ENCODE measurements at regions not wholly inside any gene's neighbourhood (a gene's known extent, or its start where the extent isn't known, plus 50 kb on each side); places are given as distances from the start of the nearest gene placed in this dataset.

GRCh38 chr5:97531549-97531948, 348.5 kb upstream of the RIOK2 start:
- no peaks in the 10 kb centered on the region for H3K4me1 ChIP-seq (ENCODE audit: control insufficient read depth in 1 of 2, insufficient read depth in 2 of 2, low read length in 2 of 2)
- no peak overlapping the region for H2BK120ac ChIP-seq (ENCODE audit: insufficient read depth, low read length, poor library complexity)
- no peak overlapping the region for H3K4me2 ChIP-seq (ENCODE audit: low read length)
- no peak overlapping the region for H4K91ac ChIP-seq (ENCODE audit: low read depth, low read length)
- no peaks in the 10 kb centered on the region for H3K9me3 ChIP-seq (ENCODE audit: insufficient read depth, low read depth, low read length)
- no peak overlapping the region for H3K9ac ChIP-seq (ENCODE audit: low read length)
- H3K36me3 ChIP-seq (ENCODE audit: control insufficient read depth in 1 of 2, insufficient read depth in 2 of 2, low read length in 2 of 2): no peaks in the 10 kb centered on the region
- no peaks in the 10 kb centered on the region for H3K79me2 ChIP-seq (ENCODE audit: control insufficient read depth, insufficient read depth, low read length, poor library complexity)
- no CpG with 5 or more reads among the region's 2 CpGs for WGBS (ENCODE audit: extremely low coverage, insufficient coverage, insufficient read length)
- no peaks in the 10 kb centered on the region for H3K27me3 ChIP-seq (ENCODE audit: insufficient read depth, low read length)
- H2BK5ac ChIP-seq (ENCODE audit: low read depth, low read length, poor library complexity): no peak overlapping the region
- H3K14ac ChIP-seq (ENCODE audit: low read length): no peak overlapping the region
- no peak overlapping the region for H4K12ac ChIP-seq (ENCODE audit: low read depth, low read length)
- no peak overlapping the region for H3K27ac ChIP-seq (ENCODE audit: low read depth, low read length)
- no peak for DNase-seq
- no peak overlapping the region for H3K18ac ChIP-seq (ENCODE audit: low read length)
- no peak overlapping the region for H2AK5ac ChIP-seq (ENCODE audit: low read length)
- H3K4ac ChIP-seq (ENCODE audit: low read depth, low read length): no peak overlapping the region
- no peaks in the 10 kb centered on the region for H3K79me1 ChIP-seq (ENCODE audit: low read length)
- H3K23ac ChIP-seq (ENCODE audit: low read length): no peak overlapping the region
- no peak overlapping the region for H3K4me3 ChIP-seq (ENCODE audit: low read depth, low read length)
- H2AFZ ChIP-seq (ENCODE audit: insufficient read depth, low read length, poor library complexity): no peak overlapping the region
- H4K8ac ChIP-seq (ENCODE audit: low read depth, low read length): no peak overlapping the region
- no peak overlapping the region for H2BK12ac ChIP-seq (ENCODE audit: low read length)

- Histone ChIP-seq H3K36me3 (ENCODE audit: control insufficient read depth in 1 of 2, insufficient read depth in 2 of 2, low read length in 2 of 2) (no peaks in the 10 kb centered on the region), H3K4ac (ENCODE audit: low read depth, low read length) (no peak overlapping the region), H4K8ac (ENCODE audit: low read depth, low read length) (no peak overlapping the region)
Observed at GRCh38 chr5:97534166-97534565, 351.1 kb upstream of the RIOK2 start.

GRCh38 chr5:97536683-97537082, 353.6 kb upstream of the RIOK2 start:
- Histone ChIP-seq H2BK120ac (ENCODE audit: insufficient read depth, low read length, poor library complexity) (no peak overlapping the region), H3K36me3 (ENCODE audit: control insufficient read depth in 1 of 2, insufficient read depth in 2 of 2, low read length in 2 of 2) (no peaks in the 10 kb centered on the region), H3K14ac (ENCODE audit: low read length) (no peak overlapping the region), H2BK5ac (ENCODE audit: low read depth, low read length, poor library complexity) (no peak overlapping the region), H3K4me1 (ENCODE audit: control insufficient read depth in 1 of 2, insufficient read depth in 2 of 2, low read length in 2 of 2) (no peaks in the 10 kb centered on the region), H2AFZ (ENCODE audit: insufficient read depth, low read length, poor library complexity) (no peak overlapping the region), H4K91ac (ENCODE audit: low read depth, low read length) (no peak overlapping the region), H3K4me3 (ENCODE audit: low read depth, low read length) (no peak overlapping the region), H3K79me2 (ENCODE audit: control insufficient read depth, insufficient read depth, low read length, poor library complexity) (no peaks in the 10 kb centered on the region), H3K79me1 (ENCODE audit: low read length) (no peaks in the 10 kb centered on the region), H3K27ac (ENCODE audit: low read depth, low read length) (no peak overlapping the region), H2AK5ac (ENCODE audit: low read length) (no peak overlapping the region), H3K18ac (ENCODE audit: low read length) (no peak overlapping the region), H2BK12ac (ENCODE audit: low read length) (no peak overlapping the region), H3K23ac (ENCODE audit: low read length) (no peak overlapping the region), H3K4ac (ENCODE audit: low read depth, low read length) (no peak overlapping the region), H4K8ac (ENCODE audit: low read depth, low read length) (no peak overlapping the region), H3K27me3 (ENCODE audit: insufficient read depth, low read length) (no peaks in the 10 kb centered on the region), H4K12ac (ENCODE audit: low read depth, low read length) (no peak overlapping the region), H3K9ac (ENCODE audit: low read length) (no peak overlapping the region), H3K9me3 (ENCODE audit: insufficient read depth, low read depth, low read length) (no peaks in the 10 kb centered on the region), H3K4me2 (ENCODE audit: low read length) (no peak overlapping the region)
- no peak for DNase-seq
- WGBS (ENCODE audit: extremely low coverage, insufficient coverage, insufficient read length): no CpG with 5 or more reads among the region's 1 CpG

More at GRCh38 chr5:97534166-97534565, 351.1 kb upstream of the RIOK2 start:
- Histone ChIP-seq H3K9me3 (ENCODE audit: insufficient read depth, low read depth, low read length) (no peaks in the 10 kb centered on the region), H3K79me1 (ENCODE audit: low read length) (no peaks in the 10 kb centered on the region), H3K79me2 (ENCODE audit: control insufficient read depth, insufficient read depth, low read length, poor library complexity) (no peaks in the 10 kb centered on the region), H3K14ac (ENCODE audit: low read length) (no peak overlapping the region), H2AK5ac (ENCODE audit: low read length) (no peak overlapping the region), H2AFZ (ENCODE audit: insufficient read depth, low read length, poor library complexity) (no peak overlapping the region), H3K9ac (ENCODE audit: low read length) (no peak overlapping the region), H2BK5ac (ENCODE audit: low read depth, low read length, poor library complexity) (no peak overlapping the region), H3K18ac (ENCODE audit: low read length) (no peak overlapping the region), H3K27ac (ENCODE audit: low read depth, low read length) (no peak overlapping the region), H3K4me3 (ENCODE audit: low read depth, low read length) (no peak overlapping the region), H4K12ac (ENCODE audit: low read depth, low read length) (no peak overlapping the region), H4K91ac (ENCODE audit: low read depth, low read length) (no peak overlapping the region), H3K4me2 (ENCODE audit: low read length) (no peak overlapping the region), H3K4me1 (ENCODE audit: control insufficient read depth in 1 of 2, insufficient read depth in 2 of 2, low read length in 2 of 2) (no peaks in the 10 kb centered on the region), H3K27me3 (ENCODE audit: insufficient read depth, low read length) (no peaks in the 10 kb centered on the region), H3K23ac (ENCODE audit: low read length) (no peak overlapping the region), H2BK12ac (ENCODE audit: low read length) (no peak overlapping the region), H2BK120ac (ENCODE audit: insufficient read depth, low read length, poor library complexity) (no peak overlapping the region)
- peak; percentile 40 to 66 for DNase-seq

GRCh38 chr5:97538912-97539311, 355.9 kb upstream of the RIOK2 start:
- no peak overlapping the region for H3K14ac ChIP-seq (ENCODE audit: low read length)
- no peak overlapping the region for H3K4me3 ChIP-seq (ENCODE audit: low read depth, low read length)
- H4K91ac ChIP-seq (ENCODE audit: low read depth, low read length): no peak overlapping the region
- no peak overlapping the region for H2AFZ ChIP-seq (ENCODE audit: insufficient read depth, low read length, poor library complexity)
- H3K9ac ChIP-seq (ENCODE audit: low read length): no peak overlapping the region
- H3K18ac ChIP-seq (ENCODE audit: low read length): no peak overlapping the region
- no peak overlapping the region for H4K8ac ChIP-seq (ENCODE audit: low read depth, low read length)
- H3K4me1 ChIP-seq (ENCODE audit: control insufficient read depth in 1 of 2, insufficient read depth in 2 of 2, low read length in 2 of 2): no peaks in the 10 kb centered on the region
- H3K27ac ChIP-seq (ENCODE audit: low read depth, low read length): no peak overlapping the region
- no peaks in the 10 kb centered on the region for H3K36me3 ChIP-seq (ENCODE audit: control insufficient read depth in 1 of 2, insufficient read depth in 2 of 2, low read length in 2 of 2)
- DNase-seq: no peak
- no peaks in the 10 kb centered on the region for H3K79me2 ChIP-seq (ENCODE audit: control insufficient read depth, insufficient read depth, low read length, poor library complexity)
- H3K27me3 ChIP-seq (ENCODE audit: insufficient read depth, low read length): no peaks in the 10 kb centered on the region
- H2BK120ac ChIP-seq (ENCODE audit: insufficient read depth, low read length, poor library complexity): no peak overlapping the region
- H2BK12ac ChIP-seq (ENCODE audit: low read length): no peak overlapping the region
- no CpG with 5 or more reads among the region's 2 CpGs for WGBS (ENCODE audit: extremely low coverage, insufficient coverage, insufficient read length)
- no peak overlapping the region for H3K23ac ChIP-seq (ENCODE audit: low read length)
- H3K9me3 ChIP-seq (ENCODE audit: insufficient read depth, low read depth, low read length): no peaks in the 10 kb centered on the region
- H2AK5ac ChIP-seq (ENCODE audit: low read length): no peak overlapping the region
- no peak overlapping the region for H2BK5ac ChIP-seq (ENCODE audit: low read depth, low read length, poor library complexity)
- H3K4ac ChIP-seq (ENCODE audit: low read depth, low read length): no peak overlapping the region
- no peak overlapping the region for H3K4me2 ChIP-seq (ENCODE audit: low read length)
- no peak overlapping the region for H4K12ac ChIP-seq (ENCODE audit: low read depth, low read length)
- no peaks in the 10 kb centered on the region for H3K79me1 ChIP-seq (ENCODE audit: low read length)
